SK-N-MC (cell line): ENCODE measurements at regions not wholly inside any gene's neighbourhood (a gene's known extent, or its start where the extent isn't known, plus 50 kb on each side); places are given as distances from the start of the nearest gene placed in this dataset.
"Not testable (repeated sequence)": the region's sequence is repeated elsewhere in the genome, so short reads cannot be mapped to it uniquely, and the experiment has no call there.

ENCODE experiments used
- DNase-seq: peaks from one replicate; pipeline ENCODE4 v3.0.0-alpha.2; 2011; ENCODE audit warnings: low read depth, low spot score
- H3K27ac ChIP-seq: fragments of 200-600 bp; sonication (generic); 2 replicates; pipeline ENCODE4 v1.5.1; 2016; ENCODE audit warnings: mixed run types
- H3K36me3 ChIP-seq: fragments of 200-600 bp; sonication (generic); 2 replicates; pipeline ENCODE4 v1.6.1; 2017; ENCODE audit warnings: antibody characterized with exemption, low read length, mixed read lengths; ENCODE audit not compliant: insufficient read depth
- H3K4me3 ChIP-seq: fragments of 200-600 bp; sonication (generic); 2 replicates; pipeline ENCODE4 v1.5.1; 2016
- H3K9ac ChIP-seq: fragments of 200-600 bp; sonication (generic); 2 replicates; pipeline ENCODE4 v1.8.0; 2017; ENCODE audit warnings: mixed run types, mixed read lengths; ENCODE audit not compliant: insufficient read length
- H3K9me3 ChIP-seq: fragments of 200-600 bp; sonication (generic); 2 replicates; pipeline ENCODE4 v1.6.1; 2017; ENCODE audit warnings: low read depth, mild to moderate bottlenecking, antibody characterized with exemption, low read length, moderate library complexity, mixed read lengths
- EZH2 ChIP-seq: fragments of 200-600 bp; sonication (generic); IDR thresholded peaks from one replicate; pipeline ENCODE4 v1.6.1; 2017; ENCODE audit warnings: antibody characterized with exemption
- FOXP2 ChIP-seq: optimal IDR thresholded peaks from 2 replicates; pipeline ENCODE3; 2011; ENCODE audit warnings: mild to moderate bottlenecking, moderate library complexity; ENCODE audit not compliant: insufficient read depth; ENCODE audit errors: extremely low read length, control extremely low read depth
- POLR2AphosphoS5 ChIP-seq: IDR thresholded peaks from 2 replicates; pipeline ENCODE4 v1.6.1; 2012; ENCODE audit warnings: mild to moderate bottlenecking, low read depth, low read length, borderline replicate concordance

GRCh38 chr14:30240685-30241084, 313.0 kb upstream of the PRKD1 start:
- Histone ChIP-seq H3K9me3 (no peaks in the 10 kb centered on the region), H3K4me3 (no peak overlapping the region), H3K36me3 (no peaks in the 10 kb centered on the region), H3K9ac (no peak overlapping the region), H3K27ac (no peak overlapping the region)
- no peak for TF ChIP-seq POLR2AphosphoS5
- no peak for TF ChIP-seq FOXP2
- TF ChIP-seq EZH2 = no peak
- no peak for DNase-seq

GRCh38 chr14:30242744-30243143, 315.1 kb upstream of the PRKD1 start:
- no peak overlapping the region for H3K9ac ChIP-seq
- DNase-seq = no peak

GRCh38 chr14:30243207-30243606, 315.6 kb upstream of the PRKD1 start:
- Histone ChIP-seq H3K9me3 (no peaks in the 10 kb centered on the region), H3K9ac (no peak overlapping the region), H3K4me3 (no peak overlapping the region), H3K36me3 (no peaks in the 10 kb centered on the region), H3K27ac (no peak overlapping the region)
- DNase-seq = no peak
- TF ChIP-seq EZH2 (no peak), POLR2AphosphoS5 (no peak), FOXP2 (no peak)

More at GRCh38 chr14:30242744-30243143, 315.1 kb upstream of the PRKD1 start:
- Histone ChIP-seq H3K27ac (no peak overlapping the region), H3K36me3 (no peaks in the 10 kb centered on the region), H3K4me3 (no peak overlapping the region), H3K9me3 (no peaks in the 10 kb centered on the region)
- no peak for TF ChIP-seq POLR2AphosphoS5
- TF ChIP-seq FOXP2 = no peak
- TF ChIP-seq EZH2 = no peak

- no peak for DNase-seq
- no peak for TF ChIP-seq FOXP2
- TF ChIP-seq POLR2AphosphoS5 = no peak
- no peak for TF ChIP-seq EZH2
- H3K4me3 ChIP-seq = no peak overlapping the region
- no peak overlapping the region for H3K9ac ChIP-seq
- no peaks in the 10 kb centered on the region for H3K9me3 ChIP-seq
- H3K27ac ChIP-seq = no peak overlapping the region
- no peaks in the 10 kb centered on the region for H3K36me3 ChIP-seq
Observed at GRCh38 chr14:30243805-30244204, 315.2 kb upstream of the G2E3 start.

GRCh38 chr14:30244348-30244747, 314.6 kb upstream of the G2E3 start:
- H3K4me3 ChIP-seq, H3K27ac ChIP-seq, H3K9ac ChIP-seq, DNase-seq, H3K9me3 ChIP-seq, H3K36me3 ChIP-seq: not testable (repeated sequence)

GRCh38 chr14:30251017-30251416, 307.9 kb upstream of the G2E3 start:
- Histone ChIP-seq H3K36me3 (no peaks in the 10 kb centered on the region), H3K27ac (no peak overlapping the region), H3K9ac (no peak overlapping the region), H3K9me3 (no peaks in the 10 kb centered on the region), H3K4me3 (no peak overlapping the region)
- TF ChIP-seq FOXP2 = no peak
- no peak for TF ChIP-seq EZH2
- TF ChIP-seq POLR2AphosphoS5 = no peak
- DNase-seq = no peak

- Histone ChIP-seq H3K27ac (no peak overlapping the region), H3K4me3 (no peak overlapping the region), H3K9ac (no peak overlapping the region), H3K9me3 (no peaks in the 10 kb centered on the region), H3K36me3 (no peaks in the 10 kb centered on the region)
- no peak for TF ChIP-seq EZH2
- no peak for TF ChIP-seq FOXP2
- TF ChIP-seq POLR2AphosphoS5 = no peak
- no peak for DNase-seq
Observed at GRCh38 chr14:30251557-30252100, 307.3 kb upstream of the G2E3 start.

- TF ChIP-seq POLR2AphosphoS5 (no peak), FOXP2 (no peak), EZH2 (no peak)
- H3K27ac ChIP-seq = no peak overlapping the region
- no peaks in the 10 kb centered on the region for H3K36me3 ChIP-seq
- no peak overlapping the region for H3K9ac ChIP-seq
- no peak overlapping the region for H3K4me3 ChIP-seq
- H3K9me3 ChIP-seq = no peaks in the 10 kb centered on the region
- no peak for DNase-seq
Observed at GRCh38 chr14:30252151-30252550, 306.8 kb upstream of the G2E3 start.
